ENCODE measurements at regions not wholly inside any gene's neighbourhood (a gene's known extent, or its start where the extent isn't known, plus 50 kb on each side); places are given as distances from the start of the nearest gene placed in this dataset.

- TF ChIP-seq, protein P1, sequence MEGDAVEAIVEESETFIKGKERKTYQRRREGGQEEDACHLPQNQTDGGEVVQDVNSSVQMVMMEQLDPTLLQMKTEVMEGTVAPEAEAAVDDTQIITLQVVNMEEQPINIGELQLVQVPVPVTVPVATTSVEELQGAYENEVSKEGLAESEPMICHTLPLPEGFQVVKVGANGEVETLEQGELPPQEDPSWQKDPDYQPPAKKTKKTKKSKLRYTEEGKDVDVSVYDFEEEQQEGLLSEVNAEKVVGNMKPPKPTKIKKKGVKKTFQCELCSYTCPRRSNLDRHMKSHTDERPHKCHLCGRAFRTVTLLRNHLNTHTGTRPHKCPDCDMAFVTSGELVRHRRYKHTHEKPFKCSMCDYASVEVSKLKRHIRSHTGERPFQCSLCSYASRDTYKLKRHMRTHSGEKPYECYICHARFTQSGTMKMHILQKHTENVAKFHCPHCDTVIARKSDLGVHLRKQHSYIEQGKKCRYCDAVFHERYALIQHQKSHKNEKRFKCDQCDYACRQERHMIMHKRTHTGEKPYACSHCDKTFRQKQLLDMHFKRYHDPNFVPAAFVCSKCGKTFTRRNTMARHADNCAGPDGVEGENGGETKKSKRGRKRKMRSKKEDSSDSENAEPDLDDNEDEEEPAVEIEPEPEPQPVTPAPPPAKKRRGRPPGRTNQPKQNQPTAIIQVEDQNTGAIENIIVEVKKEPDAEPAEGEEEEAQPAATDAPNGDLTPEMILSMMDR (IDR thresholded peaks at IDR 0.05): no peak
- H3K27ac ChIP-seq: no peak overlapping the region
Observed at GRCh38 chr6:54646951-54647664, 199.5 kb upstream of the FAM83B start.

DNA sequence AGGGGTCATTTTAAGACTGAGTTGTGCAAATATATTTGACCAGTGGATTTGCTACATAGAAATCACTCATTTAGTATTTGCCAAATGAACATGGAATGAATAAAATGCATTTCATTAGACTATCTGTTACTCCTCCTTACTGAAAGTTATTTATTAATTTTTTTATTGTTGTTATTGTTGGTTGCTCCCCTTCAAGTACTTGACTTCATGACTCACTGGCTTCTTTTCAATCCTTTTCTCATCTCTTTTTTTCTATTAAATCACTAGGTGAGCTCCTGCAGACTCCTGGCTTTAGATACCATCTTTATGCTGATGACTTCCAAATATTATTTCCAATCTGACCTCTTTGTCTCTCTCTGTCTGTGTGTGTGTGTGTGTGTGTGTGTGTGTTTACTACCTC lies 192.2 kb upstream of the FAM83B start:
- no peak for TF ChIP-seq ZFX (IDR thresholded peaks at IDR 0.05; ENCODE audit: borderline replicate concordance)
- TF ChIP-seq, protein P1 (IDR thresholded peaks at IDR 0.05): no peak

GRCh38 chr6:54655162-54655561 lies 191.4 kb upstream of the FAM83B start:
- no peak overlapping the region; the same call in 1 of the 2 replicates for H3K27ac ChIP-seq
- TF ChIP-seq ZFX (IDR thresholded peaks at IDR 0.05; ENCODE audit: borderline replicate concordance): no peak
- TF ChIP-seq, protein P1 (IDR thresholded peaks at IDR 0.05): no peak

More for the DNA sequence above, 192.2 kb upstream of the FAM83B start:
- H3K27ac ChIP-seq: no peak overlapping the region; the same call in 1 of the 2 replicates

DNA sequence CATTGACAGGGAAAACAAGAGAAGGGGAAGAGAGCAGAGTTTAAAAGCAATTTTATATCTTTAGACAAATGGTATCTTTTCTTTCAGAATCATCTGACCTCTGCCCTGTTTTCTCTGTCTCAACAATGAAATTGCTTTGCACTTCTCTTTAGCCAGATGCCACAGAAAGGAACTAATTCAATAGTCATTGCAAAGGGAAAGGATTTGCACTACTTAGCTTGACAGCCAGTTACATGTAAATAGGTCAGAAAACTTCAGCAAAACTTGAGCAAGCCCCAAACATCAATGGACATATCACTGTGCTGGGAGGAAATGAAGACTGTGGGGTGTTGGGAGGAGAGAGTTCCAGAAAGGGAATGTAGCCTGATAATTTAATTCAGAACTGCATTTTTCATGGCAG lies 181.3 kb upstream of the FAM83B start:
- no peak for TF ChIP-seq ZFX (IDR thresholded peaks at IDR 0.05; ENCODE audit: borderline replicate concordance)
- TF ChIP-seq, protein P1 (IDR thresholded peaks at IDR 0.05): no peak
- no peak overlapping the region for H3K27ac ChIP-seq

DNA sequence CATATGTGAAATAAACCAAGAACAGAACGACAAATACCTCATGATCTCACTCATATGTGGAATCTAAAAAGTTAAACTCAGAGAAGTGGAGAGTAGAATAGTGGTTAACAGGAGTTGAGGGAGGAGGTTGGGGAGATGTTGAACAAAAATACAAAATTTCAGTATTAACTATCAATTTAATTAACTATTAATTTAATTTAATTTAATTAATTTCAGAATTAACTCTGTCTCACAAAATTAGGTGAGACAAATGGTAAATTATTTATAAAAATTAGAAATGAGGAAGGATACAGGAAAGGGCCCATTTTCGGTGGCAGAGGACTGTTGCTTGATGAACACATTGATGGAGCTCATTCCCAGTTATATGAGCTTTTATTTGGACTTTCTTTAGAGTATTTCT lies 166.0 kb upstream of the FAM83B start:
- no peak for TF ChIP-seq ZFX (IDR thresholded peaks at IDR 0.05; ENCODE audit: borderline replicate concordance)
- TF ChIP-seq, protein P1 (IDR thresholded peaks at IDR 0.05): no peak
- H3K27ac ChIP-seq: no peak overlapping the region

DNA sequence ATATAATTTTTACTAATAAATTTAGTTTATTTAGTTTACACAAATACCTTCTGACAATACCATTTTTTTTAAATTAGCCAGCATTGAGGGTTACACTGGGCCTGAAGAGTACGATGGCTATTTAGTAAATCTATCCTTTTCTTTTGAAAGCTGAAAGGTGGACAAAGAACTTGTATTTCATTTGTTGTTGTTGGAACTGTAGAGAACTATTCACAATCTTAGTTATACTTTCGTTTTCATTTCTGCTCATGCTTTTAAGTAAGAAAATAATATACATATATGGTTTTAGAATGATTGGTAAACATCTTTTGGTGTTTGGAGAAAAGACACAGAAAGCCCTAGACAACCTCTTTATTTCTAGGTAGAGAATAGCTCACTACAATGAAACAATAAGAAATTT lies 165.3 kb upstream of the FAM83B start:
- TF ChIP-seq ZFX (IDR thresholded peaks at IDR 0.05; ENCODE audit: borderline replicate concordance): no peak
- TF ChIP-seq, protein P1 (IDR thresholded peaks at IDR 0.05): no peak
- H3K27ac ChIP-seq: no peak overlapping the region

DNA sequence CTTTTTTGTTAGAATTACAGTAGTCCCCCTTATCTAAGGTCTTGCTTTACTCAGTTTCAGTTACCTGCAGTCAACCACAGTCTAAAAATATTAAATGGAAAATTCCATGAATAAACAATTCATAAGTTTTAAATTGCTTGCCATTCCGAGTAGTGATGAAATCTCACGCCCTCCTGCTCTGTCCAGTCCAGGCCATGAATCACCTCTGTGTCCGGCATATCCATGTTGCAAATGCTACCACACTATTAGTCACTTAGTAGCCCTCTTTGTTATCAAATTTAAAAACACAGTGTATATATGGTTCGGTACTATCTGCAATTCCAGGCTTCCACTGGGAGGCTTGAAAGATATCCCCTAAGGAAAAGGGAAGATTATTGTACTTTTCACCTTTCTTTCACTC lies 164.6 kb upstream of the FAM83B start:
- H3K27ac ChIP-seq: no peak overlapping the region
- TF ChIP-seq ZFX (IDR thresholded peaks at IDR 0.05; ENCODE audit: borderline replicate concordance): no peak
- TF ChIP-seq, protein P1 (IDR thresholded peaks at IDR 0.05): no peak

Measured in 22Rv1 (cell line).